Activated CD4-positive, alpha-beta T cell treated with anti-CD3 and anti-CD28 coated beads, Interleukin-2, amount 50 U/mL, for 16 hours (primary cell): ENCODE measurements at regions not wholly inside any gene's neighbourhood (a gene's known extent, or its start where the extent isn't known, plus 50 kb on each side); places are given as distances from the start of the nearest gene placed in this dataset.
"Not testable (repeated sequence)": the region's sequence is repeated elsewhere in the genome, so short reads cannot be mapped to it uniquely, and the experiment has no call there.

ENCODE experiments used
- DNase-seq: peaks from one replicate; pipeline ENCODE4 v3.0.0-alpha.2; 2020

DNA sequence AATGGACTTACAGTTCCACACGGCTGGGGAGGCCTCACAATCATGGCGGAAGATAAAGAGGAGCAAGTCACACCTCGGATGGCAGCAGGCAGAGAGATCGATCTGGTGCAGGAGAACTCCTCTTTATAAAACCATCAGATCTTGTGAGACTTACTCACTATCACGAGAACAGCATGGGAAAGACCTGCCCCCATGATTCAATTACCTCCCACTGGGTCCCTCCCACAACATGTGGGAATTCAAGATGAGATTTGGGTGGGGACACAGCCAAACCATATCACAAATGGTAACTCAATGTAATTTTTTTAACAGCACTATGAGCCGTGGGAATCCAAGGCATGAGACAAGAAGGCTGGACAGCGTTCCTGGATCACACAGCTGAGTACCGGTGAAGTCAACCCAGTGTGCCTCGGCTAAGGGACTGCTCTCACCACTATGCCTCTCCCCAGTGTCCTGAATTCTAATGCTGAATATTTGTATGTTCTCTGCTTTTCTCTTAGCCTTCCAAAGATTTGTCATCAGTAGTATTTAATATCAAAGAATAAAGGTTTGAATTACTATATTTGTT, 84.3 kb downstream of the IRS2 start:
- not testable (repeated sequence) for DNase-seq

- DNase-seq = no peak
Observed at GRCh38 chr13:109700176-109700575, 86.2 kb downstream of the IRS2 start.

GRCh38 chr13:109699628-109700071, 86.7 kb downstream of the IRS2 start:
- no peak for DNase-seq

GRCh38 chr13:109698779-109699178, 87.6 kb downstream of the IRS2 start:
- no peak for DNase-seq

DNA sequence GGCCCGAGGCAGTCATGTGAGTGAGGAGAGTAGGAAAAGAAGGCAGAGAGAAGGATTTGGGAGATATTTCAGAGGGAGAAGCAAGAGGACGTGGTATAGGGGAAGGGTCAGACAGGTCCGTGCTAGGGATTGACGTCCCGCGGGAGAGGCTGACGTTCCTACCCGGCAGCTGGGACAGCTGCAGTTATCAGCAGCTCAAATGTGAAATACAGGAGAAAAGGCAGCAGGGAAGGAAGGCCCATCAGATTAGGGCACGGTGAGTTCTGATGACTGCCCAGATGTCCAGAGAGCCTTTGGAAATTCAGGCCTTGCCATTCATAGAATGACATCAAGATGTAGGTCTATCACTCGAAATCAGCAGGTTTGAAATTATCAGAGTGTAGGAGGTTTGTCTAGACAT, 88.4 kb downstream of the IRS2 start:
- DNase-seq = no peak

DNA sequence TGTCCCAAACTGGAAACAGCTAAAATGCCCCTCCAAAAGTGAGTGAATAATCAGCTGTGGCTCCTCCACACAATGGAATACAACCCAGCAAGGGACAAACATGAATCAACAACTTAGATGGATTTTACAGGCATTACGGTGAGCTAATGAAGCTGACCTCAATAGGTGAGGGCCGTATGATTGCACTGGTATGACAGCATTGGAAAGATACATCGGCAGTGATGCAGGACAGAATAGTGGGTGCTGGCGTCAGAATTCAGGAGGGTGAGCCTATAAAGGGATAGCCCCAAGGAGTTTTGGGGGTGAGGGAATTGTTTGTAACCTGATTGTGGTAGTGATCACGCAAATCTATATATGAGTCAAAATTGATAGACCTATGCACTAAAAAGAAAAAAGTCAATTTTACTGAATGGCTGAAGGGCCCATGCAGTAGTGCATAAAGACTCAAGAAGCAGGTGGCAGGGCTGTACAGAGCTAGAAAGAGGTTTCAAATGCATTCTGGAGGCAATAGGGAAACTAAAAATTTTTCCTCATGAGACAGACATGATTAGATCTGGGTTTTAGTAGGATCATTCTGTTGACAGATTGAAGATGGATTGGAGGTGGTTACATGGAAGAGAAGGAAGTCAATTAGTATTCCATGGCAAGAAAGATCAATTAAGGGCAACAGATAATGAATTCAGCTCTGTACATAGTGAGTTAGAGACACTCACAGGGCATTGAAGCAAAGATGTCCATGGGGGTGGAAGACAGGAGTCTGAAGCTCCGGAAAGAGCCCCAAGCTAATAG, 90.8 kb downstream of the IRS2 start:
- no peak for DNase-seq

DNA sequence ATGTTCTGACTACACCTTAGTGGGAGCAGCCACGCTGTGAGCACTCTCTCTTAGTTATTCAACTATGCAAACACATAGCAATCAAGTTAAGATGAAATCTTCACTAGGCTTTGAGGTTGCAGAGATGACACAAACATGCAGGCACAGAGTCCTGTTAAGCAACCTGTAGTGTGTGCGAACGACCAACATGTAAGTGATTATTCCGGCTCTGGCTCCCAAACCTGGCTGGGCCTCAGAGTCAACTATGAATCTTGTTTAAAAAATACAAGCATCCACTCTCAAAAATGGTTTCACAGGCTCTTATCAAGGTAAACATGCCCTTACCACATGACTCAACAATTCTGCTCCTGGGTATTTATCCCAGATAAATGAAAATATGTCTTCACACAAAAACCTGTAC, 91.4 kb downstream of the IRS2 start:
- no peak for DNase-seq

- no peak for DNase-seq
Observed at GRCh38 chr13:109693213-109693612, 93.2 kb downstream of the IRS2 start.

GRCh38 chr13:109691689-109692088, 94.7 kb downstream of the IRS2 start:
- DNase-seq = no peak

DNA sequence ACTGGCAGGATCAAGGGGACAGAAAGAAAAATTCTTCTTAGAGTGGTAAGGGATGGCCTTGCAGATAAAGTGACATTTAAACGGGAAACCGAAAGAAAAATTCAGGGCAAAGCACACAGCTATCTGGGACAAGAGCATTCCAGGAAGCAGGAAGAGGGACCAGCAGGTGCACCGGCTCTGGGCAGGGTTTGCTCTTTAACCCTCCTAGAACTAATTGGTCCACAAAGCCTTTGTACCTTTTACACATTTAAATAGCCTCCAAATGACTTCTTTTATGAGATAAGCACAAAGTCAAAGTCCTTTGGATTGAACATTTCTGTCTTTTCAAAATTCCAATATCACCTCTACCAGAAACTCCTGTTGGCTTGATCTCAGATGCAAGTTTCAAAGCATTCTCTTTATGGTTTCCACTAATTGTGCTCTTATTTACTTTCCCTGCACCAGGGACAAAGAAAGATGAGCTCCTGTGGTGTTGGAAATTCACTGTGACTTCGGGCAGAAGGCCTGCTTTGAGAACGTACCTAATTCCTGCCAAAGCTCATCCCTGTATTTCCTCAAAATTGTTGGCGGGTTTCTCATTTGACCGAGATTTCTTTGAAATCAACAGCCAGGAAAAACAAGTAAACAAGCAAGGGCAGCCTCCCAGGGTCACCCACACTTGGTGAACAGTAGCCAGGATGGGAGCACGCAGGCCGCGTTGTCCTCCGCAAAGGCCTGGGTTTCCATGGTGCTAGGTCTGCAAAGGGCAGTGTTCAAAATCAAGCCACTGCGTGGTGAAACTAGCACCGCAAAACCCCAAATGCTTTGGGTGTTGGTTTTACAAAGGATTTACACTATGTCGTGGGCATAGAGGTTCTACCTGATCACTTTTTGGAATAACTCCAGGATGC, 98.6 kb downstream of the IRS2 start:
- no peak for DNase-seq

DNA sequence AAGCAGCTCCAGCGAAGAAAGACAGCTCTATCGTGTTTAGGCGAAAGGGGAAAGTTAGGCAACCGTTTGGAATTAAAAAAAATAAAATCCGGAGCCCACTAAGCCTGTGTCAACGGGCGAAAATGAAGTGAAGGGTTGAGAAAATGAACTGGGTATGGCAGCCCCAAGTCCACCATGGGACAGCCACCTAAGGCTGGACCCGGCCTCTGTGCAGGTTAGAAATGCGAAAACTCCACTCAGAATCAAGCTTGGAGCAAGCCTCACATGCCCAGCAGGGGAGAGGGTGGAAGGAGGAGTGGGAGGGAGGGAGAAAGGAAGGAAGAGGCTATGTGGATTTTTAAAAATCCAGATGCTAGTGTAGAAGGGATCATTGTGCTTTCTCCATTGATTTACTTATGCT, 101.2 kb downstream of the IRS2 start:
- DNase-seq = no peak

DNA sequence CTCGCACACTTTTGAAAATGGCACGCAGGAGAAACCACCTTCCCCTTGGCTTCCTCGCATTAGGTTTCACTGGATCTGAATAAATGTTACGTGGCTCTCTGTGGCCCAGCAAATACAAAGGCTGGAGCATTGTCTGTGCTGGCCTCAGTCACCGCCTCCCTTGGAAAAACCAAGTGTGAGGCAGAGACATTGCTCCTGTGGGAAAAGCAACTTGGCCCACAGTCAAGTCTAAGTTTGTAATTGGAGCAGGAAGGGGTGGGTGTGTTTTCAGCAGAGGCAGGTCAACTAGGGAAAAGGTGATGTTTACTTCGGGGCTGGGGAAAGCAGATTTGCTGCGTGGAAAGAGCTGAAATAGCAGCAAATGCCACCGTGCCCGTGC, 101.6 kb downstream of the IRS2 start:
- no peak for DNase-seq

DNA sequence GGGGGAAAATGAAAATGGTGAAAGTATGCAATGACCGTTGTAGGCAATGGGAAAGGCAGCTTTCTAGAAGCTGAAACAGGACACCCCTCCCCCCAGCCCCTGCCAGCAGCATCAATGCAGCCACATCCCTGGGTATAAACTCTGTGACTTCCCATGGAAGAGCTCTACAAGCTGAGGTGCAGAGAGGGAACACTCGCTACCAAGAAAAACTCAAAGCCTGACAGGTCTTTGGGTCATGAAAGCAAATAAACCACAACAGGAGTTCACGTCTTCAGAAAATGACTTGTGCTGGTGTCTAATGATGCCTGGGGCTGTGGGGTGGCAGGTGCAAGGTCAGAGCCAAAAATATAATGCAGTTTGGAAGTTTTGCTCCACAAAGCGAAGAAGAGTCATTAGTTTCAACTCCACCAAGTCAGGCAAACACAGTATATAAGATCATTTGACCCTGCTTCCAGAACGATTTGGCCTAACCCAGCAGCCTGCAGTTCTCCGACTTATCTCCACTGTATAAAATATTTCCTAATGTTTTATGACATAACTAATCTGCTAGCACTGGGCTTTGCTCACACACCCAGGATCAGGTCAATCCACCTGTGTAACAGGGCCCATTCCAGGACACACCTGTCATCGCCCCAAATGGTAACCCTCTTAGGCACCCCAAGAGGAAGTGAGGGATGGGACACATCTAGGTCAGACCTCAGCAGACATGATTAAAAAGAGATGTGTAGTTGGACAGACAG, 102.1 kb downstream of the IRS2 start:
- no peak for DNase-seq

- DNase-seq = no peak
Observed at GRCh38 chr13:109682534-109683244, 103.7 kb downstream of the IRS2 start.

DNA sequence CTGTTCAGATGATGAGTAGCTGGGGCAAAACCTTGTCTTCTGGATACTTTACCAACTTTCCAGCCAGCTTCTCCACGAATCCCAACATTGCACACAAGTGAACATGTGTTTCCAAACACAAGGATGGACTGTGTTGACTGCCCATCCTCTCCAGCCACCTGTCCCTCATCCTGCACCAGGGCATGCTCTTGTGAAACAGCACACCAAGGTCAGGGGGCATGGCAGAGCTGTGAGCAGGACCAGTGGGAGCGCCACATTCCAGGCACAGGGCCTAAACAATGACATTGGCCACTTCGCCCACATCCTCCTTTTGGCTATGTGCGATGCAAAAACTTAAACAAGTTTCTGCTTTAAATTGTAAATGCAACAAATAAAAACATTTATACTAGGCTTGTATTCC, 105.5 kb downstream of the IRS2 start:
- DNase-seq = no peak

DNA sequence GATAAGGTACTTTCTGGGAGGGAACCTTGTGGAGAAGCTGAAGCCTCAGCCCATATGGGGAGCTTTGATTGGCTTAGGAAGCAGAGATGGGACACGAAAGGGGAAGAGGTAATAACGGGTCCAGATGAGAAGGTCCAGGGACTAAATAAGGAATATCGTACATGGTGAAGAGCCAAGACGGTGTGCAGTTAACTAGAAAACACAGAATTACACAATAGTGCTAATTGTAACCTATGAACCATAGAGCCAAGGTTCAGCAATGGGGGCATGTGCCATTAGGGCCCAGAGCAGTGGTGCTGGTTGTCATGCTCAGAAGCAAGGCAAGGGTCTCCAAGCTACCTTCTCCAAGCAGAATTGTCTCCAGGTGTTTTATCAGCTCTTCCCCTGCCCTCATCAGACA, 106.1 kb downstream of the IRS2 start:
- DNase-seq = no peak

DNA sequence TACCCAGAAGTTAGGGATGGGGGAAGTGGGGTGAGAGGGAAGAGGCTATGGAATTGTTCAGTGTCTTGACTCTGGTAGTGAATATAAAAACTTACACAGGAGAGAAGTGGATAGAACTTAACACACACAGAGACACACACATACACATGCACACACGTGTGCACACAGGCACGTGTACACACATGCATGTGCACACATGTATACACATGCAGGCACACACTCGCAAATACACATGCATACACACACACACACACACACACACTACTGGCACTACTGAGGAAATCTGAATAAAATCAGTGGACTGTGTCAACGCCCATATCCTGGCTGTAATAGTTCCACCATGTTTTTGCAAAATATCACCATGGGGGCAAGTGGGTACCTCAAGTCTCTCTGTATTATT, 107.9 kb downstream of the IRS2 start:
- no peak for DNase-seq

GRCh38 chr13:109677206-109677605, 109.2 kb downstream of the IRS2 start:
- no peak for DNase-seq

DNA sequence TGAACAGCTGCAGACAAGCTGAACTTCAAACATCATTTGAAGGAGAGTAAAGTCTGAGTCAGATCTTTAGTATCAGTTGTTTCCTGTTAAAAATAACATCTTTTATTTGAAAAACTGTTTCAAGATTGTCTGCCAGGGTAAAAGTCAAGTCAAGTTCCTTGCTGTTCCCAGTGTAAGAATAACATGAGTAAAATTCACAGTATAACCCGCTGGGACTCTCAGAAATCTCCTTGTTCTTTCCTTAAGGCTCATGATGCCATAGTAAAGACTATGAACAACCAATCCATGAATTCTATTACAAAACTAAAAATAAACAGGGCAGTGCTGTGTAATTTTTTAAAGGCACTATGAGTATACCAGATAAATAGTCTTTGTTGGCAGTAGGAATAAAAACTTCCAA, 112.9 kb downstream of the IRS2 start:
- no peak for DNase-seq

GRCh38 chr13:109672545-109672944, 113.8 kb downstream of the IRS2 start:
- no peak for DNase-seq

DNA sequence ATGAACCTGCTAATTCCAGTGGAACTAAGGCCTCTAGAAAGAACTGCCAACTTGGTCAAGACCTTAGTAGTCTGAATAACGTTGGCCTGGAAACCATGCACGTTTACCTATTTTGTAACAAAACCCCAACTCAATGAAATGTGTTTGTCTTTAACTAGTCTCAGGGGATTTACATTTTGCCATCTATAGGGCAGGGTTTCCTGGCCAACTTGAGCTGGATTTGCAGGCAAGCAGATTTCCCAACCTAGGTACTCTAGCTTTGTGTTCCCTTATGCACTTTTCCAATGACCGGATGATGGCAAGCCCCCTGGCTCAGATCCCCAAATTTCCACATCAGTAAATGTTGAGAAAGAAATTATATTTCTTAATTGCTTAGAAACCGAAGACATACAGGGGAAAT, 114.5 kb downstream of the IRS2 start:
- DNase-seq = no peak

GRCh38 chr13:109670776-109671175, 115.6 kb downstream of the IRS2 start:
- DNase-seq = no peak

- no peak for DNase-seq
Observed at GRCh38 chr13:109669956-109670355, 116.4 kb downstream of the IRS2 start.
